Prostate gland (tissue), 2 donors: ENCODE measurements at regions not wholly inside any gene's neighbourhood (a gene's known extent, or its start where the extent isn't known, plus 50 kb on each side); places are given as distances from the start of the nearest gene placed in this dataset.

Experiments
- POLR2A ChIP-seq: fragments of 450-650 bp; IDR thresholded peaks from one replicate; pipeline ENCODE4 v1.6.1; 2016; ENCODE audit warnings: antibody characterized with exemption, mild to moderate bottlenecking
- TF ChIP-seq, protein P1 (sequence below), 4 experiments: fragments of 200-600 bp in 2 of 4; fragments of 450-650 bp in 2 of 4; sonication (generic) in 2 of 4; IDR thresholded peaks; 1 replicate in 3 of 4; 2 replicates in 1 of 4; pipeline ENCODE4 v1.5.1; 2016 to 2019; ENCODE audit warnings: antibody characterized with exemption in 4 of 4, mild to moderate bottlenecking in 2 of 4, moderate library complexity in 2 of 4

GRCh38 chr10:76723844-76724243 is 913.8 kb downstream of the KCNMA1 start:
- TF ChIP-seq, protein P1, sequence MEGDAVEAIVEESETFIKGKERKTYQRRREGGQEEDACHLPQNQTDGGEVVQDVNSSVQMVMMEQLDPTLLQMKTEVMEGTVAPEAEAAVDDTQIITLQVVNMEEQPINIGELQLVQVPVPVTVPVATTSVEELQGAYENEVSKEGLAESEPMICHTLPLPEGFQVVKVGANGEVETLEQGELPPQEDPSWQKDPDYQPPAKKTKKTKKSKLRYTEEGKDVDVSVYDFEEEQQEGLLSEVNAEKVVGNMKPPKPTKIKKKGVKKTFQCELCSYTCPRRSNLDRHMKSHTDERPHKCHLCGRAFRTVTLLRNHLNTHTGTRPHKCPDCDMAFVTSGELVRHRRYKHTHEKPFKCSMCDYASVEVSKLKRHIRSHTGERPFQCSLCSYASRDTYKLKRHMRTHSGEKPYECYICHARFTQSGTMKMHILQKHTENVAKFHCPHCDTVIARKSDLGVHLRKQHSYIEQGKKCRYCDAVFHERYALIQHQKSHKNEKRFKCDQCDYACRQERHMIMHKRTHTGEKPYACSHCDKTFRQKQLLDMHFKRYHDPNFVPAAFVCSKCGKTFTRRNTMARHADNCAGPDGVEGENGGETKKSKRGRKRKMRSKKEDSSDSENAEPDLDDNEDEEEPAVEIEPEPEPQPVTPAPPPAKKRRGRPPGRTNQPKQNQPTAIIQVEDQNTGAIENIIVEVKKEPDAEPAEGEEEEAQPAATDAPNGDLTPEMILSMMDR (IDR thresholded peaks at IDR 0.05): no peak
- no peak for TF ChIP-seq POLR2A
